HG03521 (cell line): ENCODE measurements at regions not wholly inside any gene's neighbourhood (a gene's known extent, or its start where the extent isn't known, plus 50 kb on each side); places are given as distances from the start of the nearest gene placed in this dataset.

Experiments used
- ATAC-seq: cut with Tn5 transposase; IDR thresholded peaks from one replicate; pipeline ENCODE4 v1.9.1; 2021; ENCODE audit warnings: mild to moderate bottlenecking, moderate library complexity; ENCODE audit not compliant: unreplicated experiment

DNA sequence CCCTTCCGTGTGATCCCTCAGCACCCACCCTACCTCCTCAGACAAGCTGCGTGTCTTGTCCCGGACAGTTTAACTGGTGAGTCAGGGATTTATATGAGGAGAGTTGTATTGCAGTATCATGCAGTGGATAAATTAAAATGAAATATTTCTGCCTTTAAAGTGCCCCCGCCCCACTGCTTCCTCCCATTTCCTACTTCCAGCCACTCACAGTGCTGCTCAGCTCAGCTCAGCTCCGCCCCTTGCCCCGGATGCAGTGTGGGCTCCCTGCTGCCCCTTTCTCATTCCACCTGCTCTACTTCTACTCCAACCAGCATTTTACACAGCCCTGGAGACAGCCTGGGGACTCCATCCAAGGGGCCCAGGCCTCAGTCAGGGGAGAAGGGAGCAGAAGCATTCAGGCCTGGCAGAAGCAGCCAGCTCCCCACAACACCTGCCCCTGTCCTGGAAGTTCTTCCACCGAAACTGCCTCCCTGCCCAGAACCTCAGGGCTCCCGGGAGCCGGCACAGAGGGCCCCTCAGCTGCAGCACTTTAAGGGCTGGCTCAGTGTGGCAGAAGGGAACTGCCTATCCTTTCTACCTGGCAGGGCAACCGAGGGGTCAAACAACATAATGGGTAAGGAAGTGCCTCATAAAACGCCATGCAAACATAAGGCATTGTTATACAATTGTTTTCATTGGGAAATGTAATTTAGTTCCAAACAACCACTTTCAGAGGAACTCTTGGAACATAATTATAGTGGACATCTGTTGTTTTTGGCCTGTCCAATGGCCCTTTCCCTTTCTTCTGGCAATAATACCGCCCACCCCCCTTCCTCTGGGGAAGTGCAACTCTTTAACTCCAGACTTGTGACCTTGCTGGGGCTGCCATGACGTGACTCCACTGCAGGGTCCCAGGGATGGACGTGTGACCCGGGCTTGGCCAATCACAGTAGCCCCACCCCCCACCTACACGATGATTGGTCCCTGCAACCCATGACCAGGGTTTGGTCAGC, 102.3 kb downstream of the LIPG start:
- no peak for ATAC-seq

DNA sequence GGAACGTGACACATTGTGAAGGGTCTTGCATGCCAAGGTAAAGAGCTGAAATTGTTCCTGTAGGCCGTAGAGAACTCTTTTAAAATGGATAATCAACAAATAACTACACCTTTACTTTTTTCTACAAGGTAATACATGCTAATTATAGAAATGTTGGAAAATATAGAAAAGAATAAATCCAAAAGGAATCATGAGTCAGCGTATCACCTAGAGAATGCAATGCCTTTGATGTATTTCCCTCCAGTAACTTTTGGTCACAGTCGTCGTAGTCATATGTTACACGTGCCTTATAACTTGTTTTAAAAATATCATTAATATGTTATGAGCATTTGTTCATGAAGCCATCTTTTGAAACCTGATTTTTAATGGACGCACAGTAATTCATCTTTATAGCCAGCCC, 100.6 kb downstream of the LIPG start:
- no peak for ATAC-seq

DNA sequence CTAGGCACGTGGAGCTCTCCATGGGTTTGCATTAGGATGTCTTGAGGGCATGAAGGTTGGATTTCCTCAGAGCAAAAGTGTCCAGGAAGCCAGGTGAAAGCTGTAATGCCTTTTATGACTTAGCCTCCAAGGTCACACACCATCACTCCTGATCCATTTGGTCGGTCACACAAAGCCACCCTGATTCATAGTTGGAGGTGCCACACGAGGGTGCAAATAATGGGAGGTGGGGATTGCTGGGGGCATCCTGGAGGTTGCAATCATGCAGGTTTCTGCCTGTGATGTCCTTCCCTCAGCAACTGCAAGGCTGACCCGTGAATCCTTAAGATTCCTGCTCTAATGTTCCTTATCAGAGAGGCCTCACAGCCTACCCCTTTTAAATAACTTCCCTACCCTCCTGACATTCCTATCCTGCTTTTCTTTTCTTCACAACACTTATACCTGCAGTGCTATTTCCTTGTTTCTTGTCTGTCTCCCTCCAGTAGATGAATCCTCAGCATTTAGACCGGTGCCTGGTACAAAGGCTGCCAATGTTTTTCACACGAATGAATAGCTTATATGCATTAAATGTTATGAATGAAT, 97.1 kb downstream of the LIPG start:
- ATAC-seq, result no peak

DNA sequence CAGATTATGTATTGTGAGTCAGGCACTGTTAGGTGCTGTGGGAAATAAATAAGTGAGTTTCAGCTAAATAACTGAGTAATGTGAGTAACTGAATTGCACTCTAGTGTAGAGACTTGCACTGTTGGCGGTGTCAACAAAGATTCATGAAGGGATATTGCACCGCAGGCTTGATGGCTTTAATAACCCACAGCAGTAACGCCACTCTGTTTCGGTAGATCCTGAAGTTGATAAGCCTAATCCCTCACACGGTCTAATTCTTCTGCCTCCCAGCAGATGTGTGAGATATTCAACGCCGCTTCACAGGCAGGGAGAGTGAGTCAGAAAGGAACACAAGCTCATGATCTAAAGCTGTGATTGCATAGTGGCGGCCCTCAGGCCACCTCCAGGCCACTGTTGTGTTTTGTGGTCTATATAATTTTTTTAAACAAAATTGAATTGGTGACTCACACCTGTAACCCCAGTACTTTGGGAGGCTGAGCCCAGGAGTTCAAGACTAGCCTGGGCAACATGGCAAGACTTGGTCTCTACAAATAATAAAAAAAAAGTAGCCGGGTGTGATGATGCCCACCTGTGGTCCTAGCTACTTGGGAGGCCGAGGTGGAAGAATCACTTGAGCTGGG, 94.3 kb downstream of the LIPG start:
- ATAC-seq, result no peak

DNA sequence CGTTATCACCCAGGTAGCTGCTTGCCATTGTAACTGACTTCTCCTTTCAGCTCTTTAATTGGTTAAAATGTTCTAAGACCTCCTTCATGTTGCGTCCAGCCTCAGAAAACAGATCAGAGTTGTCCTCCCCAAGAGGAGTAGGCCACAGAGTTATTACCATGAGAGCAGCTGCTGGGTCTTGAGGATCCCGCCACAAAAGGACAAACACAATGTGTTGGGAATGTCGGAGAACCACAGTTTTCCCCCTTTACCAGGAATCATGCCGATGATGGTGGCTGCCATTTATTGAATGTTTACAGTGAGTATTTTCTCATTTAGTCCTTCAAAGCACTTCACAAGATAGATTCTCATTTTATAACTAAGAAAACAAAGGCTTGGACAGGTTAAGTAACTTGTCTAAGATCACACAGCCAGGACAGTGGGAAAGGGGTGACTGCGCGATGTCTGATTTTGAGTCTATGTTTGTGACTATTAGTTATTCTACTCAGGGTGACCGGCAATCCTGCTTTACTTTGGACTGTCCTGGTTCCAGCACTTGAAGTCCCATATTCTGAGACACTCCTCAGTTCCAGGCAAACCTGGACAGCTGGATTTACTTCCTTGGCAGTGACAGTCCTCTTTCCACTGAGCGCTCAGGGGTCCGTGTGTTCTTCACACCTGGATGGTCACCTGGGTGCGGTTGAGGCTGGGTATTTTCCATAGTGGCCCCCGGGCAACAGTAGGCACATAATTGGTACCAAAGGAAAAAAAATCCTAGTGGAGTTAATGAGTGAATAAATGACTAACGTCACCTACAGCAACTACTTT, 93.6 kb downstream of the LIPG start:
- ATAC-seq, result no peak

DNA sequence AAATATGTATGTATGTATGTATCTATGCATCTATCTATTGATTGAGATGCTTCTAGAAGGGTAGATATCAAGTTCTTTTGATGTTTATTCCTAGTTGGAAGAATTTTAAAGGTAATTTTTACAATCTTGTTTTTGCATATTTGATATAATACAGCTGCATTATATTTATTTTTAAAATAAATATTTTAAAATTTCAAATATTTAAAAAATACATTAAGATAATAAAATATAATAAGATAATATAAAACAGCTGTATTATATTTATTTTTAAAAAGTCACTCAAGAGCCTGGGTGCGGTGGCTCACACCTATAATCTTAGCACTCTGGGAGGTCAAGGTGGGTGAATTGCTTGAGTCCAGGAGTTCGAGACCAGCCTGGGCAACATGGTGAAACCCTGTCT, 92.5 kb downstream of the LIPG start:
- ATAC-seq, result no peak

DNA sequence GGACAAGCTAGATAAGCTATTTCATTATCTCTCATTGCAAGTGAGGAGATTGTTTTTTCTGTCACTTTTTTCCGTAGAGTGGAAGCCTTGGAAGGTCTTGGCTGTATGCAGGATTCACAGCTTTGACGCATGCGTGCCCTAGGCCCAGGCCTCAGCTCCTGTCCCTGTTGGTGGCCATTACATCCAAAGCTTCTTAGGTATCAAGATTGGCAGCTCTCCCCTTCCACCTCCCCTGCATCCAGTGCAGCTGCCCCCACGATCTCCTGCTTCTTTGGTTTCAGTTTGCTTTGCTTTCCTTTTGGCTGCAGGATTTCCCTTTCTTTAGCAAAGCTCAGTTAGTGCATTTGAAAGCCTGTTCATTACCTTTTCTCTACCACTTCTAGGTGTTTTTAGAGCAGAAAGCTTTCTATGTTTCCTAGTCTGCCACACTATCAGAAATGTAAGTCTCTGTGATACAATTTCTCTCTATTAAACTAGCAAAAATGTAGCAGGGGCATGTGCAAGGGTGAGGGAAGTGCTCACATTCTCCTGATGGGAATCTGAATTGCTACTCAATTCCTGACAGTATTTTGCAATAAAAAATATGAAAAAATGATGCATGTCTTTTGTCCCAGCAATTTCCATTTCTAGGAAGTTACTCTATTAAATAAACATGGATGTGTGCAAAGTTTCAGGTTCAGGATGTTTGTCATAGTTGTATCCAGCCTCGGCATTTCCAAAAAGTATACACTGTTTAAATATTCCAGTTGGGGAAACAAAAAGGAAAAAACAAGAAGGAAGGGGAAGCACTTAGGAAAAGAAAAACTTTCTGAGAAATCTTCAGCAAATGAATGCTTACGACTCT, 91.2 kb downstream of the LIPG start:
- no peak for ATAC-seq

DNA sequence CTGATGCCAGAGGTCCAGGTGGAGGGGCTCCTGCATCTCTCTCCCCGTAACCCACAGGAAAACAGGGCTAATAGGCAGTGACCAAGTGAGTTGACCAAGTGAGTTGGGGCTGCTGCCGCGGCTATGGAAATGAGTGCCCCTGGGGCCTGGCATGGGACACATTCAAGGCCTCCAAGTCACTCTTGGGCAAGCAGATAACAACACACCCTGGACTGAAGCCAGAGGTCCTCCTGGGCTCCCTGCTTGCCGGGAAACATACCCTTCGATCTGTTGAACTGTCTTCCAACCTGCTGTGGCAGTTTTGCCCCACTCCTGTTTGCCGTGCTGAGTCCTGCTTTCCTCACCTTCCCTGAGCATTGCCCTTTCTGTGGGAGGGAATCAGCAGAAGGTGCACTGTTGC, 89.2 kb downstream of the LIPG start:
- no peak for ATAC-seq

DNA sequence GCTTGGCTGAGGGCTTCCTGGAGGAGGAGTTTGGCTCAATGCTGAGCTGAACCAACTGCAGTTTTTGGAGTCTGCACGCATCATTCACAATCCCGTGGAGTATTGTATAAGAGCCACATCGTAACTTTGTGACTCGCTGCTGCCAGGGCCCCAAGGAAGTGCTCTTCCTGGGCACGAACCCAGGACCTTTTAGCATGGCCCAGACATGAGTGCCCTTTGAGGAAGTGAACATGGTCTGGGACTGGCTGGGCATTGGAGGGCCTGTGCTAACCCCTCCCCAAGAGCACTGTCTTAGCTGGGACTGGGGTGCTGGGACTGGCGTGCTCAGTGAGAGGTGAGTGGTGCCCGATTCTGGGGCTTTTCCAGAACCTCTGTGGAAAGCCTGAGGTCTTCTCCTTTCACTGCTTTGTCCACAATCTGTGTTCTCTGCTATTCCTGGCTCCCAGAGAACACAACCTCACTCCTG, 88.6 kb downstream of the LIPG start:
- ATAC-seq, result no peak

DNA sequence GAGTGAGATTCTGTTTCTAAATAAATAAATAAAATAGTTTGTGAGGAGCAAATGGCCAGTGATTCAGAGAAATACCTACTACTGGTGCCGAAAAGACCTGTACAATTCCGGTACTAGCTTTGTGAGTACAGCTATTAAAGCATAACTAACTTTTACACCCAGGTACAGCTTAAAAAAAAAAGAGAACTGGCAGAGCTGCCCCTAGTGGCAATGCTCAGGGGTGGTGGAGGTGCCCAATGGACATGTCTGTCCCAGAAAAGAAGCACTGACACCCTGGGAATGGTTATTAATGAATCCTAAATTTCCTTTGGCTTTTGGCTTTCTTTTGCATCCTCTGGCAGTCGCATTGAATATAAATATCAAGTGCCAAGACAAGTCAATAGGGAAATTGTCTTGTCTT, 87.0 kb downstream of the LIPG start:
- no peak for ATAC-seq
